ENCODE measurements at regions not wholly inside any gene's neighbourhood (a gene's known extent, or its start where the extent isn't known, plus 50 kb on each side); places are given as distances from the start of the nearest gene placed in this dataset.

- TF ChIP-seq FOXM1 (IDR thresholded peaks at IDR 0.05; ENCODE audit: borderline replicate concordance) = no peak
- no peak for TF ChIP-seq BHLHE40 (IDR thresholded peaks at IDR 0.05; ENCODE audit: borderline replicate concordance)
- TF ChIP-seq NFRKB (IDR thresholded peaks at IDR 0.05) = no peak
- no peak for TF ChIP-seq HDGF (IDR thresholded peaks at IDR 0.05; ENCODE audit: borderline replicate concordance)
- no peak for TF ChIP-seq FOXK2 (IDR thresholded peaks at IDR 0.05)
- no peak for TF ChIP-seq TARDBP (IDR thresholded peaks at IDR 0.05)
- TF ChIP-seq, protein P1, sequence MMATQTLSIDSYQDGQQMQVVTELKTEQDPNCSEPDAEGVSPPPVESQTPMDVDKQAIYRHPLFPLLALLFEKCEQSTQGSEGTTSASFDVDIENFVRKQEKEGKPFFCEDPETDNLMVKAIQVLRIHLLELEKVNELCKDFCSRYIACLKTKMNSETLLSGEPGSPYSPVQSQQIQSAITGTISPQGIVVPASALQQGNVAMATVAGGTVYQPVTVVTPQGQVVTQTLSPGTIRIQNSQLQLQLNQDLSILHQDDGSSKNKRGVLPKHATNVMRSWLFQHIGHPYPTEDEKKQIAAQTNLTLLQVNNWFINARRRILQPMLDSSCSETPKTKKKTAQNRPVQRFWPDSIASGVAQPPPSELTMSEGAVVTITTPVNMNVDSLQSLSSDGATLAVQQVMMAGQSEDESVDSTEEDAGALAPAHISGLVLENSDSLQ (IDR thresholded peaks at IDR 0.05) = no peak
These were observed 128.4 kb upstream of the ZC3H11B start for GRCh38 chr1:219741011-219741970.

Data from HEK293T (cell line).